ENCODE measurements at regions not wholly inside any gene's neighbourhood (a gene's known extent, or its start where the extent isn't known, plus 50 kb on each side); places are given as distances from the start of the nearest gene placed in this dataset.
A peak's percentile ranks its signal among the peaks of the same experiment; 100 is the strongest.

- H3K9me3 ChIP-seq (ENCODE audit: control insufficient read depth, insufficient read depth, low read depth, low read length) = no peaks in the 10 kb centered on the region
- H3K9ac ChIP-seq (ENCODE audit: insufficient read depth, low read length) = no peak overlapping the region
- H3K27ac ChIP-seq (ENCODE audit: insufficient read depth, low read length) = peak overlapping the region; percentile 89
- no peaks in the 10 kb centered on the region for H3K27me3 ChIP-seq (ENCODE audit: control insufficient read depth, insufficient read depth, low read length)
- H3K36me3 ChIP-seq (ENCODE audit: control insufficient read depth, insufficient read depth, low read length) = no peaks in the 10 kb centered on the region
- H3K4me3 ChIP-seq (replicated peaks in 1 of 4; ENCODE audit: control extremely low read depth in 1 of 4, insufficient read depth in 1 of 4, low read depth in 3 of 4, low read length in 4 of 4) = peak overlapping the region in 3 of 4 experiments; percentile 8 to 21 (median 11)
- H4K20me1 ChIP-seq (ENCODE audit: control insufficient read depth, extremely low read depth, insufficient read depth, low read length) = no peaks in the 10 kb centered on the region
- no peak overlapping the region for H2AFZ ChIP-seq (ENCODE audit: low read length)
- no peak for DNase-seq (ENCODE audit: low read depth in 2 of 2)
- no peak for TF ChIP-seq EZH2 (IDR thresholded peaks at IDR 0.05; ENCODE audit: low read length, missing control alignments)
- no peak for TF ChIP-seq CTCF (conservative IDR thresholded peaks at IDR 0.05 in 1 of 2, IDR thresholded peaks at IDR 0.05 in 1 of 2; ENCODE audit: low read depth in 1 of 2, low read length in 2 of 2)
- H3K79me2 ChIP-seq (ENCODE audit: control insufficient read depth, insufficient read depth, low read length) = no peaks in the 10 kb centered on the region
- peak overlapping the region; percentile 70 for H3K4me2 ChIP-seq (ENCODE audit: extremely low read depth, insufficient read depth, low read length)
- peaks cover 8% of the 10 kb centered on the region for H3K4me1 ChIP-seq (ENCODE audit: control insufficient read depth, extremely low read depth, insufficient read depth, low read length)
Measured at GRCh38 chr6:23176471-23176870, 607.1 kb downstream of the HDGFL1 start.

GRCh38 chr6:23176883-23177282 is 607.5 kb downstream of the HDGFL1 start:
- Histone ChIP-seq H2AFZ (ENCODE audit: low read length) (no peak overlapping the region), H3K36me3 (ENCODE audit: control insufficient read depth, insufficient read depth, low read length) (no peaks in the 10 kb centered on the region), H3K9ac (ENCODE audit: insufficient read depth, low read length) (no peak overlapping the region), H4K20me1 (ENCODE audit: control insufficient read depth, extremely low read depth, insufficient read depth, low read length) (no peaks in the 10 kb centered on the region), H3K27ac (ENCODE audit: insufficient read depth, low read length) (peak overlapping the region; percentile 89), H3K4me1 (ENCODE audit: control insufficient read depth, extremely low read depth, insufficient read depth, low read length) (peaks cover 8% of the 10 kb centered on the region), H3K9me3 (ENCODE audit: control insufficient read depth, insufficient read depth, low read depth, low read length) (no peaks in the 10 kb centered on the region), H3K79me2 (ENCODE audit: control insufficient read depth, insufficient read depth, low read length) (no peaks in the 10 kb centered on the region), H3K4me3 (replicated peaks in 1 of 4; ENCODE audit: control extremely low read depth in 1 of 4, insufficient read depth in 1 of 4, low read depth in 3 of 4, low read length in 4 of 4) (peak overlapping the region in 3 of 4 experiments; percentile 8 to 21 (median 11)), H3K4me2 (ENCODE audit: extremely low read depth, insufficient read depth, low read length) (peak overlapping the region; percentile 3), H3K27me3 (ENCODE audit: control insufficient read depth, insufficient read depth, low read length) (no peaks in the 10 kb centered on the region)
- TF ChIP-seq EZH2 (IDR thresholded peaks at IDR 0.05; ENCODE audit: low read length, missing control alignments) (no peak), CTCF (conservative IDR thresholded peaks at IDR 0.05 in 1 of 2, IDR thresholded peaks at IDR 0.05 in 1 of 2; ENCODE audit: low read depth in 1 of 2, low read length in 2 of 2) (peak; percentile 35 to 37)
- peak in 1 of 2 donors; percentile 51 for DNase-seq (ENCODE audit: low read depth in 2 of 2)

GRCh38 chr6:23177806-23178205 is 608.4 kb downstream of the HDGFL1 start:
- H3K36me3 ChIP-seq (ENCODE audit: control insufficient read depth, insufficient read depth, low read length) = no peaks in the 10 kb centered on the region
- H3K9me3 ChIP-seq (ENCODE audit: control insufficient read depth, insufficient read depth, low read depth, low read length) = no peaks in the 10 kb centered on the region
- no peak overlapping the region for H3K4me2 ChIP-seq (ENCODE audit: extremely low read depth, insufficient read depth, low read length)
- H3K79me2 ChIP-seq (ENCODE audit: control insufficient read depth, insufficient read depth, low read length) = no peaks in the 10 kb centered on the region
- TF ChIP-seq CTCF (conservative IDR thresholded peaks at IDR 0.05 in 1 of 2, IDR thresholded peaks at IDR 0.05 in 1 of 2; ENCODE audit: low read depth in 1 of 2, low read length in 2 of 2) (no peak), EZH2 (IDR thresholded peaks at IDR 0.05; ENCODE audit: low read length, missing control alignments) (no peak)
- H3K4me3 ChIP-seq (replicated peaks in 1 of 4; ENCODE audit: control extremely low read depth in 1 of 4, insufficient read depth in 1 of 4, low read depth in 3 of 4, low read length in 4 of 4) = no peak overlapping the region
- no peak overlapping the region for H2AFZ ChIP-seq (ENCODE audit: low read length)
- H3K27ac ChIP-seq (ENCODE audit: insufficient read depth, low read length) = no peak overlapping the region
- peaks cover 8% of the 10 kb centered on the region for H3K4me1 ChIP-seq (ENCODE audit: control insufficient read depth, extremely low read depth, insufficient read depth, low read length)
- H3K27me3 ChIP-seq (ENCODE audit: control insufficient read depth, insufficient read depth, low read length) = no peaks in the 10 kb centered on the region
- no peak for DNase-seq (ENCODE audit: low read depth in 2 of 2)
- no peak overlapping the region for H3K9ac ChIP-seq (ENCODE audit: insufficient read depth, low read length)
- no peaks in the 10 kb centered on the region for H4K20me1 ChIP-seq (ENCODE audit: control insufficient read depth, extremely low read depth, insufficient read depth, low read length)
